ENCODE measurements at regions not wholly inside any gene's neighbourhood (a gene's known extent, or its start where the extent isn't known, plus 50 kb on each side); places are given as distances from the start of the nearest gene placed in this dataset.

GRCh38 chr6:97462938-97463598 lies 180.1 kb upstream of the MMS22L start:
- intact Hi-C loops (cut with DNase I, micrococcal nuclease) = no loop called here
- Histone ChIP-seq H3K4me3 (no peak overlapping the region), H3K36me3 (ENCODE audit: low read depth) (no peaks in the 10 kb centered on the region), H3K4me1 (ENCODE audit: low read depth) (no peaks in the 10 kb centered on the region), H3K9me3 (no peaks in the 10 kb centered on the region)
- ATAC-seq (no peak), DNase-seq (no peak)
- no peak for TF ChIP-seq CTCF (IDR thresholded peaks at IDR 0.05)

GRCh38 chr6:97465877-97466561 lies 183.0 kb upstream of the MMS22L start:
- intact Hi-C loops (cut with DNase I, micrococcal nuclease) = no loop called here
- Histone ChIP-seq H3K9me3 (no peaks in the 10 kb centered on the region), H3K4me1 (ENCODE audit: low read depth) (no peaks in the 10 kb centered on the region), H3K4me3 (no peak overlapping the region), H3K36me3 (ENCODE audit: low read depth) (no peaks in the 10 kb centered on the region)
- DNase-seq = no peak
- ATAC-seq = no peak
- TF ChIP-seq CTCF (IDR thresholded peaks at IDR 0.05) = no peak

- H3K9me3 ChIP-seq = no peaks in the 10 kb centered on the region
- ATAC-seq (no peak), DNase-seq (no peak)
- no peak overlapping the region for H3K4me3 ChIP-seq
- TF ChIP-seq CTCF (IDR thresholded peaks at IDR 0.05) = no peak
- no peaks in the 10 kb centered on the region for H3K36me3 ChIP-seq (ENCODE audit: low read depth)
- intact Hi-C loops (cut with DNase I, micrococcal nuclease) = no loop called here
- no peaks in the 10 kb centered on the region for H3K4me1 ChIP-seq (ENCODE audit: low read depth)
These were observed 186.0 kb upstream of the MMS22L start for GRCh38 chr6:97468981-97469380.

- ATAC-seq (no peak), DNase-seq (no peak)
- no peak overlapping the region for H3K4me3 ChIP-seq
- TF ChIP-seq CTCF (IDR thresholded peaks at IDR 0.05) = no peak
- no peaks in the 10 kb centered on the region for H3K4me1 ChIP-seq (ENCODE audit: low read depth)
- no peaks in the 10 kb centered on the region for H3K9me3 ChIP-seq
- intact Hi-C loops (cut with DNase I, micrococcal nuclease) = no loop called here
- H3K36me3 ChIP-seq (ENCODE audit: low read depth) = no peaks in the 10 kb centered on the region
These were observed 186.4 kb upstream of the MMS22L start for GRCh38 chr6:97469451-97469850.

- ATAC-seq = no peak
- DNase-seq = no peak
- H3K4me1 ChIP-seq (ENCODE audit: low read depth) = no peaks in the 10 kb centered on the region
- no peaks in the 10 kb centered on the region for H3K36me3 ChIP-seq (ENCODE audit: low read depth)
- intact Hi-C loops (cut with DNase I, micrococcal nuclease) = no loop called here
- H3K9me3 ChIP-seq = no peaks in the 10 kb centered on the region
- TF ChIP-seq CTCF (IDR thresholded peaks at IDR 0.05) = no peak
- H3K4me3 ChIP-seq = no peak overlapping the region
These were observed 187.3 kb upstream of the MMS22L start for GRCh38 chr6:97470322-97470721.
